Mesendoderm (in vitro differentiated cells): ENCODE measurements at regions not wholly inside any gene's neighbourhood (a gene's known extent, or its start where the extent isn't known, plus 50 kb on each side); places are given as distances from the start of the nearest gene placed in this dataset.

Experiments used
- DNase-seq: peaks from one replicate; pipeline ENCODE4 v3.0.0; 2013
- H2AK5ac ChIP-seq: 2 replicates; pipeline ENCODE4 v1.6.1; 2013; ENCODE audit warnings: low read length, inconsistent platforms
- H2BK120ac ChIP-seq: 2 replicates; pipeline ENCODE4 v1.6.1; 2013; ENCODE audit warnings: low read depth, mild to moderate bottlenecking, low read length, moderate library complexity, mixed read lengths
- H2BK15ac ChIP-seq: replicated peaks from 2 replicates; pipeline ENCODE4 v1.6.1; 2013; ENCODE audit warnings: low read depth, mild to moderate bottlenecking, moderate library complexity
- H2BK5ac ChIP-seq: 2 replicates; pipeline ENCODE4 v1.6.1; 2013; ENCODE audit warnings: low read length, inconsistent platforms
- H3K18ac ChIP-seq: 2 replicates; pipeline ENCODE4 v1.6.1; 2013; ENCODE audit warnings: mild to moderate bottlenecking, low read length, mixed read lengths
- H3K23ac ChIP-seq: one replicate; pipeline ENCODE4 v1.6.1; 2013; ENCODE audit warnings: low read length
- H3K27ac ChIP-seq: 2 replicates; pipeline ENCODE4 v1.5.1; 2013; ENCODE audit warnings: low read depth, mild to moderate bottlenecking, inconsistent platforms, low read length, moderate library complexity
- H3K27me3 ChIP-seq: 2 replicates; pipeline ENCODE4 v1.6.1; 2013; ENCODE audit warnings: low read length, control low read depth, mild to moderate bottlenecking, inconsistent platforms; ENCODE audit not compliant: insufficient read depth, poor library complexity
- H3K36me3 ChIP-seq: 2 replicates; pipeline ENCODE4 v1.6.1; 2013; ENCODE audit warnings: low read length, inconsistent platforms; ENCODE audit not compliant: control insufficient read depth, insufficient read depth
- H3K4ac ChIP-seq: one replicate; pipeline ENCODE4 v1.6.1; 2013; ENCODE audit warnings: low read depth, mild to moderate bottlenecking, low read length, moderate library complexity
- H3K4me1 ChIP-seq: 2 replicates; pipeline ENCODE4 v1.6.1; 2013; ENCODE audit warnings: low read depth, low read length, inconsistent platforms; ENCODE audit not compliant: control insufficient read depth
- H3K4me2 ChIP-seq: 2 replicates; pipeline ENCODE4 v1.6.1; 2013; ENCODE audit warnings: low read length
- H3K4me3 ChIP-seq: 2 replicates; pipeline ENCODE4 v1.5.1; 2013; ENCODE audit warnings: mild to moderate bottlenecking, low read length
- H3K56ac ChIP-seq: one replicate; pipeline ENCODE4 v1.6.1; 2013; ENCODE audit warnings: low read length
- H3K79me1 ChIP-seq: 2 replicates; pipeline ENCODE4 v1.6.1; 2013; ENCODE audit warnings: low read length, inconsistent platforms
- H3K79me2 ChIP-seq: 2 replicates; pipeline ENCODE4 v1.6.1; 2013; ENCODE audit warnings: mild to moderate bottlenecking, low read length; ENCODE audit not compliant: control insufficient read depth, insufficient read depth
- H3K9ac ChIP-seq: 2 replicates; pipeline ENCODE4 v1.6.1; 2013; ENCODE audit warnings: low read length, inconsistent platforms
- H4K5ac ChIP-seq: one replicate; pipeline ENCODE4 v1.6.1; 2013; ENCODE audit warnings: low read length
- H4K8ac ChIP-seq: one replicate; pipeline ENCODE4 v1.6.1; 2013; ENCODE audit warnings: low read depth, mild to moderate bottlenecking, control low read depth, low read length, moderate library complexity
- WGBS: extraction: QIAGEN DNeasy Blood & Tissue Kit; methylation state at CpG from one replicate; pipeline ENCODE4 v1.1.7; 2013; ENCODE audit warnings: low lambda C conversion rate, missing lambda C conversion rate; ENCODE audit not compliant: insufficient coverage; ENCODE audit errors: extremely low coverage; 5-methylcytosine and 5-hydroxymethylcytosine counted together

DNA sequence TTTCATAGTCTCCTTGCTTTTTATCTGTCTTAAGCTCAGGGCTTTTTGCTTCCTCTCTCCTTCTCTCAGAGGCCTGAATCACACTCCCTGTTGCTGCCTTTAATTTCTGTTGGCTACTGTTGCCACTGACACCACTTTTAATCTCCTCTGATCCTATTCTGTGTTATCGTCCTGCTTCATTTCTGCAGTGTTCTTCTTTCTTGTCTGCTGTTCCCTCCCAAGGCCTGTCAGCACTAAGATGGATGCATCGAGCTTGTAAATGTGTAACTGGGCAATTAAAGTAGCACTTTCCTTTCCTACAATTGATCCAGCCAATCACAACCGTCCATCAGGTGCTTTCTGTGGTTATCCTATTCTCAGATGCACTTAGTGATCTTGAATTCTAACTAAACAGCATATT is 71.3 kb upstream of the VEPH1 start:
- H3K4me3 ChIP-seq, result no peak overlapping the region

DNA sequence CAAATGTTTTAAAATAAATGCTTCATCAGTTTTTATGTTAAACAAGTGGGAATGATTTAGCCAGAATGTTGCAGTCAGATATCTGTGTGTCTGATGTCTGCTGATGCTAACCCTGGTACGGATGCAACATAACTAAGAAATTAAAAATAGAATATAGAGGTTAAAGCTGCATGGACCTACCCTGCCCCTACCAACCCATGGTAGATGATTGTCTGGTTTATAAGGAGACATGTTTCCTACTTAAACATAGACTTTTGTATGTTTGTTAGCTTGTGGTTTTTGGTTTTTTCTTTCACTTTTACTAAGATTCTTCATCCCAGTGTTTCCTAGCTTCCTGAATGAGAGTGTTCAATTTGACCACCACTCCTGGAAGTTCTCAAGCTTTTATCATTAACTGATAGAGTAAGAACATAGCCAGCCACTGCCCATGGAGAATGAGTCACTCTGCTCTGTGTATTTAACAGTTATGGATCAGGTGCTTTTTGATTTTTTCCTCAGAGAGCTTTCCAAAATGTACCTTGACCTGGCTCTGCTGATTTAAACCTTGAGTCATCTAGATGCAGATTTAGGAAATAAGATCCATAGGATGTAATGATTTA is 70.7 kb upstream of the VEPH1 start:
- Histone ChIP-seq H3K27me3 (no peaks in the 10 kb centered on the region), H2AK5ac (no peak overlapping the region), H3K4me3 (no peak overlapping the region), H2BK5ac (no peak overlapping the region), H3K27ac (no peak overlapping the region), H3K4ac (no peak overlapping the region), H3K79me1 (no peaks in the 10 kb centered on the region), H3K23ac (no peak overlapping the region), H2BK120ac (no peak overlapping the region), H3K56ac (no peak overlapping the region), H4K5ac (no peak overlapping the region), H3K79me2 (no peaks in the 10 kb centered on the region), H2BK15ac (no peak overlapping the region), H3K36me3 (no peaks in the 10 kb centered on the region), H4K8ac (no peak overlapping the region), H3K18ac (no peak overlapping the region), H3K4me1 (no peaks in the 10 kb centered on the region), H3K4me2 (no peak overlapping the region), H3K9ac (no peak overlapping the region)
- no peak for DNase-seq
- WGBS, result no CpG with 5 or more reads among the region's 1 CpG

More for the DNA sequence above, 71.3 kb upstream of the VEPH1 start:
- Histone ChIP-seq H3K4ac (no peak overlapping the region), H3K9ac (no peak overlapping the region), H2BK15ac (no peak overlapping the region), H3K4me2 (no peak overlapping the region), H3K56ac (no peak overlapping the region), H3K79me2 (no peaks in the 10 kb centered on the region), H2AK5ac (no peak overlapping the region), H3K18ac (no peak overlapping the region), H3K4me1 (no peaks in the 10 kb centered on the region), H2BK5ac (no peak overlapping the region), H3K27ac (no peak overlapping the region), H3K23ac (no peak overlapping the region), H3K27me3 (no peaks in the 10 kb centered on the region), H2BK120ac (no peak overlapping the region), H4K5ac (no peak overlapping the region), H4K8ac (no peak overlapping the region), H3K79me1 (no peaks in the 10 kb centered on the region), H3K36me3 (no peaks in the 10 kb centered on the region)
- WGBS, result no CpG with 5 or more reads among the region's 3 CpGs
- no peak for DNase-seq

- H3K18ac ChIP-seq, result no peak overlapping the region
- H3K56ac ChIP-seq, result no peak overlapping the region
- no peak overlapping the region for H3K23ac ChIP-seq
- H4K8ac ChIP-seq, result no peak overlapping the region
- no peak overlapping the region for H3K4ac ChIP-seq
- no peaks in the 10 kb centered on the region for H3K4me1 ChIP-seq
- no peak overlapping the region for H2BK15ac ChIP-seq
- no peak overlapping the region for H3K9ac ChIP-seq
- H3K79me1 ChIP-seq, result no peaks in the 10 kb centered on the region
- no peak overlapping the region for H4K5ac ChIP-seq
- WGBS, result no CpG with 5 or more reads among the region's 1 CpG
- H2BK5ac ChIP-seq, result no peak overlapping the region
- no peaks in the 10 kb centered on the region for H3K36me3 ChIP-seq
- H3K79me2 ChIP-seq, result no peaks in the 10 kb centered on the region
- H3K4me3 ChIP-seq, result no peak overlapping the region
- no peak overlapping the region for H3K27ac ChIP-seq
- no peak overlapping the region for H3K4me2 ChIP-seq
- no peaks in the 10 kb centered on the region for H3K27me3 ChIP-seq
- DNase-seq, result no peak
- H2AK5ac ChIP-seq, result no peak overlapping the region
- no peak overlapping the region for H2BK120ac ChIP-seq
Observed at GRCh38 chr3:157573281-157573680, 70.1 kb upstream of the VEPH1 start.

GRCh38 chr3:157572559-157573270 is 69.5 kb upstream of the VEPH1 start:
- H3K9ac ChIP-seq, result no peak overlapping the region
- no peak overlapping the region for H2BK5ac ChIP-seq
- no peaks in the 10 kb centered on the region for H3K79me2 ChIP-seq
- no peaks in the 10 kb centered on the region for H3K27me3 ChIP-seq
- H3K4me1 ChIP-seq, result no peaks in the 10 kb centered on the region
- H3K27ac ChIP-seq, result no peak overlapping the region
- no peak overlapping the region for H3K4ac ChIP-seq
- H3K4me3 ChIP-seq, result no peak overlapping the region
- H3K79me1 ChIP-seq, result no peaks in the 10 kb centered on the region
- H4K8ac ChIP-seq, result no peak overlapping the region
- no peak overlapping the region for H3K18ac ChIP-seq
- H3K4me2 ChIP-seq, result no peak overlapping the region
- H2BK15ac ChIP-seq, result no peak overlapping the region
- H4K5ac ChIP-seq, result no peak overlapping the region
- H2BK120ac ChIP-seq, result no peak overlapping the region
- H3K56ac ChIP-seq, result no peak overlapping the region
- H3K36me3 ChIP-seq, result no peaks in the 10 kb centered on the region
- DNase-seq, result peak; percentile 62
- H3K23ac ChIP-seq, result no peak overlapping the region
- no peak overlapping the region for H2AK5ac ChIP-seq
- no CpG with 5 or more reads among the region's 8 CpGs for WGBS

DNA sequence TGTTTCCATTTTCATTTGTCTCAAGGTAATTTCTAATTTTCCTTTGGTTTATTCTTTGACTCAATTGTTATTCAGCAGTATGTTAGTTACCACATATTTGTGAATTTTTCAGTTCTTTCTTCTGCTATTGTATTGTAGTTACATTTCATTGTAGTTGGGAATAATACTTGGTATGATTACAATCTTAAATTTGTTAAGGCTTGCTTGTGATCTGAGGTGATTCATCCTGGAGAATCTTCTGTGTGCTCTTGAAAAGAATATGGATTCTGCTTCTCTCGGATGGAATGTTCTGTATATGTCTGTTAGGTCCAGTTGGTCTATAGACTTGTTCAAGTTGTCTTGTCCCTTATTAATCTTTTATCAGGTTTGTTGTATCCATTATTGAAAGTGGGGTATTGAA is 63.4 kb upstream of the VEPH1 start:
- Histone ChIP-seq H2BK5ac (no peak overlapping the region), H3K4me1 (no peaks in the 10 kb centered on the region), H2BK120ac (no peak overlapping the region), H3K79me1 (no peaks in the 10 kb centered on the region), H2AK5ac (no peak overlapping the region), H3K56ac (no peak overlapping the region), H3K23ac (no peak overlapping the region), H3K9ac (no peak overlapping the region), H3K4ac (no peak overlapping the region), H3K36me3 (no peaks in the 10 kb centered on the region), H4K5ac (no peak overlapping the region), H3K4me3 (no peak overlapping the region), H3K27me3 (no peaks in the 10 kb centered on the region), H3K18ac (no peak overlapping the region), H3K27ac (no peak overlapping the region), H4K8ac (no peak overlapping the region), H2BK15ac (no peak overlapping the region), H3K4me2 (no peak overlapping the region), H3K79me2 (no peaks in the 10 kb centered on the region)
- no peak for DNase-seq
- no CpG with 5 or more reads among the region's 1 CpG for WGBS

DNA sequence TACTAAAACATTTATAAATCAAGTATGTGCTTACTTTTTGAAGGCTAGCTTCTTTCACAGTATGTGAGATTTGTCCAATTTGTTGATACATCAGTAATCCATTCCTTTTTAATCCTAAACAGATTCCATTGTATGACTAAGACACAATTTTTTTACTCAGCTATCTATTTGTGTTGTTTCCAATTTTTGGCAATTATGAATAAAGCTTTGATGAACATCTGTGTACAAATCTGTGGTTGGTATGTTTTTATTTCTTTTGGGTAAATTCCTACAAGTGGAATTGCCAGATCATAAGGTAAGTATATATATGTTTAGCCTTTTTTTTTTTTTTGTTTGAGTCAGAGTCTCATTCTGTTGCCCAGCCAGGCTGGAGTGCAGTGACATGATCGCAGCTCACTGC is 56.2 kb upstream of the VEPH1 start:
- no peak overlapping the region for H3K56ac ChIP-seq
- H3K9ac ChIP-seq, result no peak overlapping the region
- no peak overlapping the region for H2AK5ac ChIP-seq
- no peak overlapping the region for H3K4me3 ChIP-seq
- H2BK120ac ChIP-seq, result no peak overlapping the region
- DNase-seq, result no peak
- no peaks in the 10 kb centered on the region for H3K79me2 ChIP-seq
- H2BK15ac ChIP-seq, result no peak overlapping the region
- no peaks in the 10 kb centered on the region for H3K79me1 ChIP-seq
- no peak overlapping the region for H2BK5ac ChIP-seq
- H4K5ac ChIP-seq, result no peak overlapping the region
- no peak overlapping the region for H3K4ac ChIP-seq
- WGBS, result no CpG with 5 or more reads among the region's 1 CpG
- no peaks in the 10 kb centered on the region for H3K27me3 ChIP-seq
- H3K4me1 ChIP-seq, result no peaks in the 10 kb centered on the region
- no peak overlapping the region for H3K27ac ChIP-seq
- no peak overlapping the region for H3K23ac ChIP-seq
- H4K8ac ChIP-seq, result no peak overlapping the region
- H3K18ac ChIP-seq, result no peak overlapping the region
- H3K36me3 ChIP-seq, result no peaks in the 10 kb centered on the region
- H3K4me2 ChIP-seq, result no peak overlapping the region
